Large intestine (tissue), 3 donors: ENCODE measurements at regions not wholly inside any gene's neighbourhood (a gene's known extent, or its start where the extent isn't known, plus 50 kb on each side); places are given as distances from the start of the nearest gene placed in this dataset.

ENCODE experiments used
- DNase-seq, 2 donors: peaks; one replicate each; pipeline versions ENCODE4 v3.0.0 to v3.0.0-alpha.2; 2013
- H3K27ac ChIP-seq: one replicate; pipeline ENCODE4 v1.5.1; 2013; ENCODE audit warnings: low read length
- H3K27me3 ChIP-seq: 2 replicates; pipeline ENCODE4 v1.6.1; 2013; ENCODE audit warnings: low read length; ENCODE audit not compliant: control insufficient read depth, insufficient read depth
- H3K36me3 ChIP-seq: 2 replicates; pipeline ENCODE4 v1.6.1; 2013; ENCODE audit warnings: low read length; ENCODE audit not compliant: control insufficient read depth, insufficient read depth
- H3K4me1 ChIP-seq: one replicate; pipeline ENCODE4 v1.6.1; 2013; ENCODE audit warnings: low read length; ENCODE audit not compliant: control insufficient read depth, insufficient read depth
- H3K4me3 ChIP-seq: one replicate; pipeline ENCODE4 v1.5.1; 2013; ENCODE audit warnings: low read length
- H3K9me3 ChIP-seq: one replicate; pipeline ENCODE4 v1.6.1; 2013; ENCODE audit warnings: mild to moderate bottlenecking, low read depth, low read length, moderate library complexity; ENCODE audit not compliant: control insufficient read depth
- WGBS: methylation state at CpG from one replicate; pipeline ENCODE4 v1.1.5; 2013; ENCODE audit warnings: low lambda C conversion rate; ENCODE audit not compliant: insufficient coverage; 5-methylcytosine and 5-hydroxymethylcytosine counted together

DNA sequence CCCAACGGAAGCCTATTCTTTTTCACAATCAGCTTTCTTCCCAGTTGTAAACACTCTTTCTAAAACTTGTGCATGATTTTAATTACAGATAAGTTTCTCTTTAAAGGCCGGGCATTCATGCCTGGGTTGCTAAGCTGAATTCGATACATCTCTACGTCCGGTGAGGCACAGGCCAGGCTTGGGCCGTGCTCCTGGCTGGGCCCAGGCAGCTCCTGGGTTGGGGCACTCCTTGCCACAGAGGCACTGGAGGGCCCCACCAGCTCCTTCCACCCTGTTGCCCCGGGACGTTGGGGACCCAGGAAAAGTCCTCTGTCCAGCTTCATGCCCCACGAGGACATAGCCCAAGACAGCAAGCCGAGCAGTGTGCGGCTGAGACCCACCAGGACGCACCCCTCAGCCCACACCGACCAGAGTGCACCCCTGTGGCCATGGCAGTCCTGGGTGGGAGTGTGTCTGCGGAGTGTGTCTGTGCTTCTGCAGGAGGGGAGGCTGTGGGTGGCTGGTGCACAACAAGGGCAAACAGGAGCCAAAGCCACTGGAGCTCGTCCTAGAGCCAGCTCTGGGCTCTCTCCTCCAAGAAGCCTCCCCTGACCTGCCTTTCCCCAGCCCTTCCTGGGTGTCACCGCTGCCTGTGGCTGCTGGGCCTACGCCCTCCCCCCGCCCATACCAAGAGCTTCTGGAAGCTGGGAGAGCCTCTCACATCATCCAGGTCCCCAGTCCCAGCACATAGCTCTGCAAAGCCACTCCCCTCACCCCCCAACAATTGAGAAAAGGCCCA lies 128.0 kb upstream of the NKX1-1 start:
- H3K4me1 ChIP-seq, result peaks cover 15% of the 10 kb centered on the region
- H3K4me3 ChIP-seq, result no peak overlapping the region
- H3K27ac ChIP-seq, result no peak overlapping the region
- peaks cover 4% of the 10 kb centered on the region for H3K9me3 ChIP-seq
- no CpG with 5 or more reads among the region's 18 CpGs for WGBS
- no peak for DNase-seq
- H3K27me3 ChIP-seq, result peaks cover 10% of the 10 kb centered on the region
- H3K36me3 ChIP-seq, result no peaks in the 10 kb centered on the region

DNA sequence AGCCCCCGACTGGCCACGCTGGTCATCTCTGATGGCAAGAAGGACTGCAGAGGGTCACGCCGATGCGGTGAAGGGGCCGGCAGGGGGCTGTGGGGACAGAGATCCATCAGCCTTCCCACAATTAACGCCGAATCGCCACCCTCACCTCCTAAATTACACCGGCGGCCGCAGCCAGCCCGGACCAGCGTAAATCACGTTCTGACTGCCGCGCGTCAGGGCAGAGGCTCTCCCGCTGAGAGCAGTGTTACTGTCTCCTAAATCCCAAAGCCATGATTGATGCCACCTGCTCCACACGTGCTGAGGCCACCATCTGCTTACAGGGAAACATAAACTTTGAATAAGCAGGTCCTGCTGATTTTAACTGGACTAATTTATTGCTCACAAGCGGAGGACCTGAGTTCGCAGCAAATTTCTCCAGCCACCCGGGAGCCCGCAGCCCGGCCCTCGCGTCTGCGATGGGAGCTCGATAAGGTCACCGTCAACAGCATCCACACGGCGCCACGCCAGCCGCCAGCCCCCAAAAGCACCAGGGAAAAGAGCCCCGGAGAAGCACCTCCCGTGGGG lies 127.3 kb upstream of the NKX1-1 start:
- Histone ChIP-seq H3K36me3 (no peaks in the 10 kb centered on the region), H3K27me3 (peaks cover 16% of the 10 kb centered on the region), H3K4me3 (no peak overlapping the region), H3K27ac (no peak overlapping the region), H3K4me1 (peaks cover 12% of the 10 kb centered on the region), H3K9me3 (peaks cover 4% of the 10 kb centered on the region)
- no CpG with 5 or more reads among the region's 36 CpGs for WGBS
- no peak for DNase-seq

DNA sequence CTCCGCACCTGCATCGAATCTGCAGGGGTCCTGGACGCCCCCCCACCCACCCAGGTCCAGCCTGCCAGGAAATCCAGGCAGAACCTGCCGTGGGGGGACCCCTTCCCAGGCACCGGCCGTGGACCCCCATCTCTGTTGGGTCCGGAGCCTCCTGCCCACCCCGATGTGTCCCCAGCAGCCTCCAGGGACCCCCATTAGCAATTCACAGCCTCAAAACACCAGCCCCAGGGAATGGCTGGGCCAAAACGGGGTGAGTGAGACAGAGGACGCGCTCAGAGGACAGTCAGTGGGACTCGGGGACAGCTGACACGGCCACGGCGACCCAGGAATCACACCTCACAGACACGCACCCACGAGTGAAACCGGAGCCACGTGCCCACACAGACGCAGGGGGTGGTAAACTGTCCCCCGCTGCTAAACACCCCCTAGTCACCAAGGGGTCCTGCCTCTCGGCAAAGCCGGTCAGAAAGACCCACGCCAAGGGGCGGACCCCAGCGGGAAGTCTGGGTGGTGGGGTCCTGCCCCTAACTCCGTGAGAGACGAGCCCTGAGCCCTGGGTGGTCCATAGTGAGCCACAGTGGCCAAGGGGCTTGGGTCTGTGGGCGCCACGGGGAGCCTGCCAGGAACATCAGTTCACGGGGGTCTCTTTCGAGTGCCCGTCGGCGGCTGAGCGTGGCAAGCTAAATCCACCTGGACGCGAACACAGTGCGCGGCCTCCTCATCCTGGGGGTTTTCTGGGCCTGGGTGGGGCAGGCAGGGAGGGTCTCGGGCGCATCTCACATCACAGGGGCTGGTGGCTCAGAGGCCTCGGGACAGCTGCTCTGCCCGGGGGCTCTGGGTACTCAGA lies 126.5 kb upstream of the NKX1-1 start:
- H3K4me1 ChIP-seq, result peaks cover 12% of the 10 kb centered on the region
- peaks cover 4% of the 10 kb centered on the region for H3K9me3 ChIP-seq
- no CpG with 5 or more reads among the region's 44 CpGs for WGBS
- H3K4me3 ChIP-seq, result no peak overlapping the region
- no peak for DNase-seq
- H3K36me3 ChIP-seq, result no peaks in the 10 kb centered on the region
- no peak overlapping the region for H3K27ac ChIP-seq
- H3K27me3 ChIP-seq, result peaks cover 19% of the 10 kb centered on the region

DNA sequence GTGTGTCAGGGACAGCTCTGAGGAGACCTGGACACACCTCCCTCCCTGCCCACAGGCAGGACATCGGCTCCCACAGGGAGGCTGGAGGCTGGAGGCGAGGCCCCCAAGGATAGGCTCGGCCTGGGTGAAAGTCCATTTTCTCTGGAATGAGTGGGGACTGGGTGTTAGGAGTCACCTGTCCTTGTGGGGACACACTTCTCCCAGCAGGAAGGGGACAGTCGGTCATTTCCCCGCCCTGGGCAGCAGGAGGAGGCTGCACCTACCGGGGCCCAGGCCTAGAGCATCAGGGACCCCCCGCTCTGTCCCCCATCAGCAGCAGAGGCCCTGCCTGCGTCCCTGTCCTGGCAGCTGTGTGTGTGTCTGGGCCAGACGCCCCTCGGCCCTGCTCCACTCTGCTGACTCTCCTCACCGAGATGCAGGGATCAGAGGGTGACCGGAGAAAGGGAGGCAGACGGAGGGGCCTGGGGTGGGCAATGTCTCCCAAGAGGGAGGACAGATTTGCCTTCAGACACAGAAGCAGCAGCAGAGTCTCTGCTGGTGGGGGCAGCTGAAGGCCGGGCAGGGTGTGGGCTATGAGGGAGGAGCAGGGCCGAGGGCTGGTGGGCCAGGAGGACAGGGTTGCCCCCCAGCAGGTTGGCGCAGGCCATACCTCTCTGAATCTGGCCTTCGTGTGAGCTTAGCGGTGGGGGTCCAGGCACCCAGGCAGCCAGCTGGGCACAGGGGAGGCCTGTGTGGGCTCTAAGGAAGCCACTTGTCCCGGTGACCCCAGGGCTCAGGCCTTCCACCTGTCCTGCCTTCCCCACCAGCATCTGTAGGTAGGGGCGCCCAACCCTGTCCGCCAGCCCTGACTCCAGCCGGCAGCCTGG lies 125.7 kb upstream of the NKX1-1 start:
- Histone ChIP-seq H3K36me3 (no peaks in the 10 kb centered on the region), H3K27me3 (peaks cover 19% of the 10 kb centered on the region)
- no CpG with 5 or more reads among the region's 22 CpGs for WGBS

DNA sequence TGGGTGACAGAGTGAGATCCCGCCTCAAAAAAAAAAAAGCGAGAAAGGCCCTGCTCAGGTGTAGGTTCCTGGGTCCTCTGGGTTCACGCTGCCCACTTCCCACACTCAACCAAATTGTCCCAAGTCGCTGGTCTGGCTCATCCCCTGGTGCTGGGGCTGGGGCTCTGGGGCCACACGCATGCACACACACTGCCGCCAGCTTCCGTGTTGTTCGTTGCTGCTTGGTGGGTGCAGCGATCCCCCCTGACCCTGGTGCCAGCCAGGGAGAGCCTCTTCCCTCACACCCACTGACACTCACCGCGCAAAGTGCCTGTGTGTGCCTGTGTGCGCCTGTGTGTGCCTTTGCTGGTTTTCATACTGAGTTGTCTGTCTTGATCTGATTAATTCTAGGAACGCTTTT lies 124.1 kb upstream of the NKX1-1 start:
- peaks cover 4% of the 10 kb centered on the region for H3K9me3 ChIP-seq
- H3K36me3 ChIP-seq, result no peaks in the 10 kb centered on the region
- H3K4me1 ChIP-seq, result peaks cover 12% of the 10 kb centered on the region
- no CpG with 5 or more reads among the region's 13 CpGs for WGBS
- H3K4me3 ChIP-seq, result no peak overlapping the region
- no peak overlapping the region for H3K27ac ChIP-seq
- peaks cover 19% of the 10 kb centered on the region for H3K27me3 ChIP-seq
- no peak for DNase-seq

More for the DNA sequence above, 125.7 kb upstream of the NKX1-1 start:
- DNase-seq, result peak; percentile 51 to 76
- H3K4me1 ChIP-seq, result peaks cover 12% of the 10 kb centered on the region
- no peak overlapping the region for H3K27ac ChIP-seq
- peaks cover 4% of the 10 kb centered on the region for H3K9me3 ChIP-seq
- no peak overlapping the region for H3K4me3 ChIP-seq

DNA sequence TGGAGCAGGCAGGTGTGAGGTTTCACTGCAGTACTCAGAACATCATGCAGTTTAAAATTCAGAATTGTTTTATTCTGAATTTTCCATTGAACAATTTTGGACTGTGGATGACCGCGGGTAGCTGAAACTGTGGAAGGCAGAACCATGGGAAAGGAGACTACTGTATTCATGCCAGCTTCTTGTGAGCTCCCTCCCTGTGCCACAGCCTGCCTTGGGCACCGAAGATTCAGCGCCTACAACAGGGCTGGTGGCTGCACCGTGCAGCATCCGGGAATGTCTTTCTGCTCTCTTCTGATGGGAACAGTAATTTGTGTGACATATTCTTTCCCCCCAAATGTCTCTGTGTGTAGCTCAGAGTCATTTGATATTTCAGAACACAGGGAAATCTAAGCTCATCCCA lies 118.5 kb upstream of the NKX1-1 start:
- H3K9me3 ChIP-seq, result peaks cover 8% of the 10 kb centered on the region
- H3K36me3 ChIP-seq, result no peaks in the 10 kb centered on the region
- no peak overlapping the region for H3K4me3 ChIP-seq
- DNase-seq, result no peak
- H3K27ac ChIP-seq, result no peak overlapping the region
- H3K27me3 ChIP-seq, result peaks cover 32% of the 10 kb centered on the region
- WGBS, result no CpG with 5 or more reads among the region's 6 CpGs
- H3K4me1 ChIP-seq, result no peaks in the 10 kb centered on the region

DNA sequence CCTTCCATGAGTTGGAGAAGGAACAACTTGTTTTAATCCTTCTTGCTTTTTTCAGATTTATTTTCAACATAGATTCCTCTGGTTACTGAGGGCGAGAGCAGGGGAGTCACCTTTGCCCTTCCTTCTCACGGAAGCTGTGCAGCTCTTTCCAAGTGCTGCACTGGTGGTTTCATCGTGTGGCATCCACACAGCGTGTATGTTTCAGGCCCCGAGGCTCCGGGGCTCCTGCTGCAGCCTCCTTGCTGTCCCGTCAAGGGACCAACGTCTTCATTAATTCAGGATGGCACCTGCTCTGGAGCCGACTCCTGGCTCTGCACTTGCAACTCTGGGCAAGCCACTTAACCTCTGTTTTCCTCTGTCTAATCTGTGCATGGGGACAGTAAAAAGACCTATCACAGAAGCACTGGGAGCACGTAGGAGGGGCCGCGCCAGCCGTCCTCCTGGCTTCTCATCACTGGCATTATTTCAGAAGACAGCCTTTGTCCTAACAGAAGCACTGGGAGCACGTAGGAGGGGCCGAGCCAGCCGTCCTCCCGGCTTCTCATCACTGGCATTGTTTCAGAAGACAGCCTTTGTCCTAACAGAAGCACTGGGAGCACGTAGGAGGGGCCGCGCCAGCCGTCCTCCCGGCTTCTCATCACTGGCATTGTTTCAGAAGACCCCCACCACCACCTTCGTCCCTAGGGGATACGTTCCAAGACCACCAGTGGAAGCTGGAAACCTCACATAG lies 117.8 kb upstream of the NKX1-1 start:
- Histone ChIP-seq H3K4me1 (no peaks in the 10 kb centered on the region), H3K27ac (no peak overlapping the region), H3K27me3 (peaks cover 29% of the 10 kb centered on the region), H3K9me3 (peaks cover 8% of the 10 kb centered on the region), H3K36me3 (no peaks in the 10 kb centered on the region), H3K4me3 (no peak overlapping the region)
- no peak for DNase-seq
- WGBS, result no CpG with 5 or more reads among the region's 24 CpGs

DNA sequence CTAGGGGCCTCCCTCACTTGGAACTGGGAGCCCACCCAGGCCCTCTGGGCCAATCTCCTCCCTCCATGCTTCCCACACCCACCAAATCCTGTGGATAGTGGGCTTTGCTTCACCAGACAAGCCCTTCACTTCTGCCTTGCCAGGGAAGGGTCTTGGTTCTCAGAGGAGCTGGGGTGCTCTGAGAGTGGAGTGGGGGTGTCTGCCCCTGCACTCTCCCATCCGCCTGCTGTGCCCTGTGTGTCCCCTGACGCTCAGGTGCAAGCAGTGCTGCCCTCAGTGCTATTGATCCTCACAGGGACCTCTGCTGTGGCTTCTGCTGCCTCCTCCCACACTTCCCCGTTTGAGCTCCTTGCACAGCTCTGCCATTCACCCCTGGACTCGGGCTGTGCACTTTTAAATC lies 117.3 kb upstream of the NKX1-1 start:
- no CpG with 5 or more reads among the region's 4 CpGs for WGBS
- Histone ChIP-seq H3K36me3 (no peaks in the 10 kb centered on the region), H3K27me3 (peaks cover 27% of the 10 kb centered on the region), H3K4me3 (no peak overlapping the region), H3K4me1 (no peaks in the 10 kb centered on the region), H3K27ac (no peak overlapping the region), H3K9me3 (peaks cover 8% of the 10 kb centered on the region)
- no peak for DNase-seq

DNA sequence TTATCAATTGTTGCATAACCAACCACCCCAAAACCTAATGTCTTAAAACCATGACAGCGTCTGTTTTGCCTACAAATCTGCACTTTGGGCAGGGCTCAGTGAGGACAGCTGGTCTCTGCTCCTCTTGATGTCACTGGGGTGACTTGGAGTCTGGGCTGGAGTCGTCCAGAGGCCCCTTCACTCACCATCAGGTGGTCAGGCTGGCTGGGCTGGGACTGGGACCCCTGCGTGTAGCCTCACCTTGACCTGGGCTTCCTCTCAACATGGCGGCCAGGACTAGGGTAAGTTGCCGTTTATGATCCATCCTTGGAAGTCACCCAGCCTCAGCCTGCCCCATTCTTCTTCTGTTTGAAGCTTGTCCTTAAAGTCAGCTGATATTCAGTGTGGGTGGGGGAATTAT lies 116.8 kb upstream of the NKX1-1 start:
- Histone ChIP-seq H3K27me3 (peaks cover 29% of the 10 kb centered on the region), H3K36me3 (no peaks in the 10 kb centered on the region)
- DNase-seq, result no peak

More for the DNA sequence above, 116.8 kb upstream of the NKX1-1 start:
- peaks cover 8% of the 10 kb centered on the region for H3K9me3 ChIP-seq
- H3K4me1 ChIP-seq, result no peaks in the 10 kb centered on the region
- no CpG with 5 or more reads among the region's 5 CpGs for WGBS
- H3K27ac ChIP-seq, result no peak overlapping the region
- no peak overlapping the region for H3K4me3 ChIP-seq
